Mesothelial cell of epicardium (in vitro differentiated cells): ENCODE measurements at regions not wholly inside any gene's neighbourhood (a gene's known extent, or its start where the extent isn't known, plus 50 kb on each side); places are given as distances from the start of the nearest gene placed in this dataset.

Experiments used
- DNase-seq, 2 experiments: peaks; one replicate each; pipeline ENCODE4 v3.0.0; 2021; ENCODE audit warnings: low spot score in 2 of 2; ENCODE audit not compliant: unreplicated experiment in 2 of 2
- H3K27ac Mint-ChIP-seq: 2 replicates; pipeline ENCODE4 v1.8.0; 2021; ENCODE audit warnings: mixed read lengths
- H3K27me3 Mint-ChIP-seq: 2 replicates; pipeline ENCODE4 v1.8.0; 2021; ENCODE audit warnings: low read depth, mixed read lengths
- H3K36me3 Mint-ChIP-seq: 2 replicates; pipeline ENCODE4 v1.8.0; 2021; ENCODE audit warnings: mixed read lengths
- H3K4me1 Mint-ChIP-seq: 2 replicates; pipeline ENCODE4 v1.8.0; 2021; ENCODE audit warnings: mixed read lengths
- H3K4me3 Mint-ChIP-seq: 2 replicates; pipeline ENCODE4 v1.8.0; 2021; ENCODE audit warnings: mild to moderate bottlenecking, moderate library complexity, mixed read lengths
- H3K9me3 Mint-ChIP-seq: 2 replicates; pipeline ENCODE4 v1.8.0; 2021; ENCODE audit warnings: mixed read lengths
- CTCF ChIP-seq: fragments of 200-600 bp; sonication (generic); IDR thresholded peaks from one replicate; pipeline ENCODE4 v1.5.0; 2021; ENCODE audit warnings: antibody characterized with exemption; ENCODE audit not compliant: unreplicated experiment

GRCh38 chr5:113719549-113719948, 206.1 kb downstream of the YTHDC2 start:
- Mint-ChIP-seq H3K27me3 (no peaks in the 10 kb centered on the region), H3K9me3 (peaks cover 31% of the 10 kb centered on the region), H3K4me1 (peaks cover 3% of the 10 kb centered on the region), H3K4me3 (no peak overlapping the region), H3K27ac (no peak overlapping the region), H3K36me3 (peaks cover 6% of the 10 kb centered on the region)
- no peak for TF ChIP-seq CTCF
- no peak for DNase-seq

GRCh38 chr5:113721171-113721570, 207.7 kb downstream of the YTHDC2 start:
- Mint-ChIP-seq H3K36me3 (no peaks in the 10 kb centered on the region), H3K27me3 (no peaks in the 10 kb centered on the region), H3K9me3 (peaks cover 30% of the 10 kb centered on the region), H3K4me3 (no peak overlapping the region), H3K27ac (no peak overlapping the region), H3K4me1 (peaks cover 3% of the 10 kb centered on the region)
- no peak for TF ChIP-seq CTCF
- DNase-seq, result no peak

- no peaks in the 10 kb centered on the region for H3K27me3 Mint-ChIP-seq
- no peak for TF ChIP-seq CTCF
- peaks cover 32% of the 10 kb centered on the region for H3K9me3 Mint-ChIP-seq
- H3K36me3 Mint-ChIP-seq, result peaks cover 5% of the 10 kb centered on the region
- H3K27ac Mint-ChIP-seq, result no peak overlapping the region
- no peak overlapping the region for H3K4me3 Mint-ChIP-seq
- DNase-seq, result no peak
- peaks cover 3% of the 10 kb centered on the region for H3K4me1 Mint-ChIP-seq
These were observed 209.5 kb downstream of the YTHDC2 start for GRCh38 chr5:113723021-113723420.

- no peak for DNase-seq
- Mint-ChIP-seq H3K27ac (no peak overlapping the region), H3K36me3 (no peaks in the 10 kb centered on the region), H3K27me3 (no peaks in the 10 kb centered on the region), H3K4me3 (no peak overlapping the region), H3K9me3 (peaks cover 4% of the 10 kb centered on the region), H3K4me1 (peaks cover 21% of the 10 kb centered on the region)
- no peak for TF ChIP-seq CTCF
These were observed 222.3 kb downstream of the YTHDC2 start for GRCh38 chr5:113735751-113736150.

- Mint-ChIP-seq H3K9me3 (no peaks in the 10 kb centered on the region), H3K27ac (peak overlapping the region; percentile 14), H3K4me1 (peaks cover 33% of the 10 kb centered on the region), H3K36me3 (no peaks in the 10 kb centered on the region), H3K4me3 (no peak overlapping the region), H3K27me3 (no peaks in the 10 kb centered on the region)
- DNase-seq, result no peak
- no peak for TF ChIP-seq CTCF
These were observed 228.7 kb downstream of the YTHDC2 start for GRCh38 chr5:113742176-113742575.

- no peak for TF ChIP-seq CTCF
- no peak overlapping the region for H3K27ac Mint-ChIP-seq
- H3K36me3 Mint-ChIP-seq, result no peaks in the 10 kb centered on the region
- DNase-seq, result no peak
- H3K4me3 Mint-ChIP-seq, result no peak overlapping the region
- H3K9me3 Mint-ChIP-seq, result no peaks in the 10 kb centered on the region
- H3K4me1 Mint-ChIP-seq, result peaks cover 30% of the 10 kb centered on the region
- H3K27me3 Mint-ChIP-seq, result no peaks in the 10 kb centered on the region
These were observed 229.1 kb downstream of the YTHDC2 start for GRCh38 chr5:113742639-113743038.
